Endothelial cell (in vitro differentiated cells): ENCODE measurements at regions not wholly inside any gene's neighbourhood (a gene's known extent, or its start where the extent isn't known, plus 50 kb on each side); places are given as distances from the start of the nearest gene placed in this dataset.

ENCODE experiments used
- DNase-seq: peaks from one replicate; pipeline ENCODE4 v3.0.0; 2021; ENCODE audit warnings: low spot score
- H3K27ac Mint-ChIP-seq: one replicate; pipeline ENCODE4 v1.8.0; 2021; ENCODE audit warnings: mixed read lengths, inconsistent platforms; ENCODE audit not compliant: unreplicated experiment
- H3K27me3 Mint-ChIP-seq: one replicate; pipeline ENCODE4 v1.8.0; 2021; ENCODE audit warnings: mild to moderate bottlenecking, moderate library complexity, mixed read lengths, inconsistent platforms; ENCODE audit not compliant: unreplicated experiment
- H3K36me3 Mint-ChIP-seq: one replicate; pipeline ENCODE4 v1.8.0; 2021; ENCODE audit warnings: mild to moderate bottlenecking, low read depth, mixed read lengths, inconsistent platforms; ENCODE audit not compliant: unreplicated experiment
- H3K4me1 Mint-ChIP-seq: one replicate; pipeline ENCODE4 v1.8.0; 2021; ENCODE audit warnings: mild to moderate bottlenecking, mixed read lengths, inconsistent platforms; ENCODE audit not compliant: unreplicated experiment
- H3K4me3 Mint-ChIP-seq: one replicate; pipeline ENCODE4 v1.8.0; 2021; ENCODE audit warnings: mild to moderate bottlenecking, mixed read lengths, inconsistent platforms; ENCODE audit not compliant: unreplicated experiment
- H3K9me3 Mint-ChIP-seq: one replicate; pipeline ENCODE4 v1.8.0; 2021; ENCODE audit warnings: mixed read lengths, inconsistent platforms; ENCODE audit not compliant: unreplicated experiment
- TF ChIP-seq, protein P1 (sequence below): fragments of 200-600 bp; sonication (generic); IDR thresholded peaks from one replicate; pipeline ENCODE4 v1.5.0; 2021; ENCODE audit warnings: antibody characterized with exemption; ENCODE audit not compliant: unreplicated experiment

GRCh38 chr2:188170356-188170755 is 121.3 kb upstream of the GULP1 start:
- DNase-seq, result no peak
- TF ChIP-seq, protein P1, sequence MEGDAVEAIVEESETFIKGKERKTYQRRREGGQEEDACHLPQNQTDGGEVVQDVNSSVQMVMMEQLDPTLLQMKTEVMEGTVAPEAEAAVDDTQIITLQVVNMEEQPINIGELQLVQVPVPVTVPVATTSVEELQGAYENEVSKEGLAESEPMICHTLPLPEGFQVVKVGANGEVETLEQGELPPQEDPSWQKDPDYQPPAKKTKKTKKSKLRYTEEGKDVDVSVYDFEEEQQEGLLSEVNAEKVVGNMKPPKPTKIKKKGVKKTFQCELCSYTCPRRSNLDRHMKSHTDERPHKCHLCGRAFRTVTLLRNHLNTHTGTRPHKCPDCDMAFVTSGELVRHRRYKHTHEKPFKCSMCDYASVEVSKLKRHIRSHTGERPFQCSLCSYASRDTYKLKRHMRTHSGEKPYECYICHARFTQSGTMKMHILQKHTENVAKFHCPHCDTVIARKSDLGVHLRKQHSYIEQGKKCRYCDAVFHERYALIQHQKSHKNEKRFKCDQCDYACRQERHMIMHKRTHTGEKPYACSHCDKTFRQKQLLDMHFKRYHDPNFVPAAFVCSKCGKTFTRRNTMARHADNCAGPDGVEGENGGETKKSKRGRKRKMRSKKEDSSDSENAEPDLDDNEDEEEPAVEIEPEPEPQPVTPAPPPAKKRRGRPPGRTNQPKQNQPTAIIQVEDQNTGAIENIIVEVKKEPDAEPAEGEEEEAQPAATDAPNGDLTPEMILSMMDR, result no peak
- Mint-ChIP-seq H3K9me3 (no peaks in the 10 kb centered on the region), H3K4me1 (no peaks in the 10 kb centered on the region), H3K27me3 (peaks cover 5% of the 10 kb centered on the region), H3K27ac (no peak overlapping the region), H3K36me3 (peaks cover 8% of the 10 kb centered on the region), H3K4me3 (no peak overlapping the region)

DNA sequence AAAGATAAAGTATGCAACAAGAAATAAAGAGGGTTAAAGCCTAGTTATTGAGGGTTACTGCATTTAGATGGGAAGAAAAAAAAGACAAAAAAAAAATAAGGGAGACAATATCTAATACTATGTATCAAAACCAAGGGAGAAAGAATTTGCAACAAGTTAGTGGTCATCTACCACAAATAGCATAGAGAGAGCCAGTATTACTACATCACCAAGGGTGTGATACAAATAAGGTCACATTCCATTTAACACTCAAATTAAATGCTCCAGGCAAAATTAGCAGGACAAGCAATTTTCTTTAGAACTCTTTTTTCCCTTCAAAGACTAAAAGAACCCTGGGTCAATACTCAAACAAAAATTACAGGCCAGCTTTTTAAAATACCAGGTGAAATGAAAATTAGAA is 115.1 kb upstream of the GULP1 start:
- Mint-ChIP-seq H3K27ac (no peak overlapping the region), H3K9me3 (no peaks in the 10 kb centered on the region), H3K36me3 (peaks cover 8% of the 10 kb centered on the region), H3K4me1 (peaks cover 4% of the 10 kb centered on the region), H3K27me3 (peaks cover 2% of the 10 kb centered on the region), H3K4me3 (no peak overlapping the region)
- DNase-seq, result no peak
- TF ChIP-seq, protein P1, result no peak

DNA sequence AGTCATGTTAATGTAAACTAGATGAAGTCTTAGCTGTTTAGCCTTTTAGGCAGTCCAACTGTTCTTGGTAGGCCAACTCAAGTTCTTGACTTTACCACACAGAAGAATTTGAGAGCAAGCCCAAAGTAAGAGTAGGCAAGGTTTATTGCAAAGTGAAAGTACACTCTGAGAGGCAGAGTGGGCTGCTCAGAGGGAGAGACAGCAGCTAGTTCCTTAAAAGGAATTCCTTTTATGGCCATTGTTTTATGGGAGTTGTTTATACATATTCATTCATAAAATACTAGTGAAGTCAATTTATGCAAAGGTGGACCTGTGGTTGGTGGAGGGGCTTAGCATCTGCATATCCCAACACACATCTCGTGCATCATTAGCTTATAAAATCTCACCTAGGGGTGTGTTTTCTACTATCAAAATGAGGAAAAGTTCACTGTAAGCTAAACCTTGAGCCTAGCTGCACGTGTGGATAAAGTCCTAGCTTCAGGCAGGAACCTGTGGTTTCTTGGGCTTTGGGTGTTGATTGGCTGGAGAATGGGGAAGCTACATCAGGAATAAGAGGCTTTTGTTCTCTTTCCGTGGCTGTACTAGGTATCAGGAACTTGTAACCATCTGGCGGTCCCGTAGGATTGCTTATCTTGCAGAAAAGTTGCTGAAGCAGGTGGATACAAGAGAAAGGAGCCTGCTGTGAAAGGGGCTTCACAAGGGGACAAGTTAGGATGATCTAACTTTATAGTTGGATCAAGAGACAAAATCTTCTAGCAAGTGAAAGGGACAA is 110.4 kb upstream of the GULP1 start:
- Mint-ChIP-seq H3K9me3 (no peaks in the 10 kb centered on the region), H3K36me3 (no peaks in the 10 kb centered on the region), H3K4me3 (no peak overlapping the region), H3K4me1 (peaks cover 5% of the 10 kb centered on the region), H3K27me3 (no peaks in the 10 kb centered on the region), H3K27ac (peak overlapping the region; percentile 61)
- peak; percentile 4 for DNase-seq
- TF ChIP-seq, protein P1, result no peak

DNA sequence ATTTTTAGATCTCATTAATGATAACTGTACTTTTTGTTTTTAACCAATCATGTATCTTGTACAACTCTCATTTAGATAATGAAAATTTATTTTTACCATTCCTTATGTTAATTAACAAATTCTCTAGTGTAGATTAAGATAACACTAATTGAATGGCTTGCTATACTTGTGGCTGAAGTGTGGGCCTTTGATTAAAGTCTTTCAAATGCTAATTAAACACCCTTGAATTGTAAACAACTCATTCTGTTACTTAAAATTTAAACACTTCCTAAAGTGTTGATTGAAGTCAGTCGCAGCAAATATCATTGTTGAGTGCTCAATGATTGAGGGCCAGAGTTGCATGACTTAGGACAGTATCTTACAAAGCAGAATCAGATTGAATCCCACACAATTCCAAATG is 109.8 kb upstream of the GULP1 start:
- peaks cover 5% of the 10 kb centered on the region for H3K4me1 Mint-ChIP-seq
- no peak overlapping the region for H3K27ac Mint-ChIP-seq
- no peaks in the 10 kb centered on the region for H3K9me3 Mint-ChIP-seq
- H3K4me3 Mint-ChIP-seq, result no peak overlapping the region
- H3K36me3 Mint-ChIP-seq, result no peaks in the 10 kb centered on the region
- TF ChIP-seq, protein P1, result no peak
- no peak for DNase-seq
- no peaks in the 10 kb centered on the region for H3K27me3 Mint-ChIP-seq

- H3K4me3 Mint-ChIP-seq, result no peak overlapping the region
- no peaks in the 10 kb centered on the region for H3K36me3 Mint-ChIP-seq
- H3K27me3 Mint-ChIP-seq, result peaks cover 2% of the 10 kb centered on the region
- H3K27ac Mint-ChIP-seq, result no peak overlapping the region
- H3K4me1 Mint-ChIP-seq, result no peaks in the 10 kb centered on the region
- no peak for DNase-seq
- TF ChIP-seq, protein P1, result no peak
- H3K9me3 Mint-ChIP-seq, result no peaks in the 10 kb centered on the region
These were observed 103.9 kb upstream of the GULP1 start for GRCh38 chr2:188187726-188188125.
